GM19438 (cell line): ENCODE measurements at regions not wholly inside any gene's neighbourhood (a gene's known extent, or its start where the extent isn't known, plus 50 kb on each side); places are given as distances from the start of the nearest gene placed in this dataset.
"Not testable (repeated sequence)": the region's sequence is repeated elsewhere in the genome, so short reads cannot be mapped to it uniquely, and the experiment has no call there.

Experiments
- ATAC-seq: cut with Tn5 transposase; IDR thresholded peaks from one replicate; pipeline ENCODE4 v1.9.1; 2021; ENCODE audit warnings: low read depth; ENCODE audit not compliant: unreplicated experiment

GRCh38 chr4:187090832-187091231 lies 367.2 kb upstream of the FAT1 start:
- ATAC-seq, result not testable (repeated sequence)

- ATAC-seq, result no peak
Observed at GRCh38 chr4:187094144-187094543, 370.5 kb upstream of the FAT1 start.

- no peak for ATAC-seq
Observed at GRCh38 chr4:187098429-187098828, 374.8 kb upstream of the FAT1 start.

GRCh38 chr4:187103351-187103750 lies 379.7 kb upstream of the FAT1 start:
- no peak for ATAC-seq

- no peak for ATAC-seq
Observed at GRCh38 chr4:187108845-187109244, 385.2 kb upstream of the FAT1 start.

GRCh38 chr4:187109636-187110035 lies 386.0 kb upstream of the FAT1 start:
- no peak for ATAC-seq

GRCh38 chr4:187118166-187118565 lies 394.5 kb upstream of the FAT1 start:
- ATAC-seq, result no peak

- no peak for ATAC-seq
Observed at GRCh38 chr4:187118602-187119120, 395.0 kb upstream of the FAT1 start.

- no peak for ATAC-seq
Observed at GRCh38 chr4:187124331-187124730, 400.7 kb upstream of the FAT1 start.

GRCh38 chr4:187125062-187125461 lies 401.4 kb upstream of the FAT1 start:
- no peak for ATAC-seq

- ATAC-seq, result no peak
Observed at GRCh38 chr4:187127456-187127855, 403.8 kb upstream of the FAT1 start.

GRCh38 chr4:187128222-187128621 lies 404.6 kb upstream of the FAT1 start:
- ATAC-seq, result no peak

- ATAC-seq, result no peak
Observed at GRCh38 chr4:187128976-187129375, 405.3 kb upstream of the FAT1 start.

- ATAC-seq, result not testable (repeated sequence)
Observed at GRCh38 chr4:187131826-187132225, 408.2 kb upstream of the FAT1 start.

- no peak for ATAC-seq
Observed at GRCh38 chr4:187135878-187136277, 412.2 kb upstream of the FAT1 start.

- ATAC-seq, result no peak
Observed at GRCh38 chr4:187139141-187139540, 415.5 kb upstream of the FAT1 start.

GRCh38 chr4:187141101-187141500 lies 417.4 kb upstream of the FAT1 start:
- no peak for ATAC-seq

GRCh38 chr4:187149229-187149945 lies 425.7 kb upstream of the FAT1 start:
- ATAC-seq, result no peak

- no peak for ATAC-seq
Observed at GRCh38 chr4:187157380-187157958, 433.8 kb upstream of the FAT1 start.

- ATAC-seq, result no peak
Observed at GRCh38 chr4:187158003-187158402, 434.3 kb upstream of the FAT1 start.

GRCh38 chr4:187160486-187160885 lies 436.8 kb upstream of the FAT1 start:
- ATAC-seq, result no peak

- ATAC-seq, result no peak
Observed at GRCh38 chr4:187166886-187167512, 443.3 kb upstream of the FAT1 start.
